Lung (tissue), 11 donors: ENCODE measurements at regions not wholly inside any gene's neighbourhood (a gene's known extent, or its start where the extent isn't known, plus 50 kb on each side); places are given as distances from the start of the nearest gene placed in this dataset.

ENCODE experiments used
- ATAC-seq: fragments of 200-7000 bp; cut with Tn5 transposase; one replicate; pipeline ENCODE4 v1.9.1; 2020; ENCODE audit warnings: moderate number of reproducible peaks; ENCODE audit not compliant: insufficient read depth, low FRiP score
- DNase-seq, 3 donors: peaks; one replicate each; pipeline ENCODE4 v3.0.0-alpha.2; 2013 to 2017
- H3K27ac ChIP-seq, 2 donors: one replicate each; pipeline ENCODE4 v1.5.1; 2013; ENCODE audit warnings: mild to moderate bottlenecking in 2 of 2, moderate library complexity in 2 of 2, control low read depth in 1 of 2, inconsistent platforms in 1 of 2, low read depth in 1 of 2, low read length in 1 of 2
- H3K27me3 ChIP-seq, 3 donors: one replicate each; pipeline ENCODE4 v1.5.1; 2013; ENCODE audit warnings: low read length in 2 of 3; ENCODE audit not compliant: control insufficient read depth in 3 of 3, insufficient read depth in 3 of 3
- H3K36me3 ChIP-seq, 4 donors: one replicate each; pipeline ENCODE4 v1.5.1; 2013; ENCODE audit warnings: low read length in 4 of 4, mild to moderate bottlenecking in 1 of 4, moderate library complexity in 1 of 4; ENCODE audit not compliant: control insufficient read depth in 4 of 4, insufficient read depth in 4 of 4
- H3K4me1 ChIP-seq, 5 donors: one replicate each; pipeline ENCODE4 v1.5.1; 2013; ENCODE audit warnings: low read length in 5 of 5, mild to moderate bottlenecking in 2 of 5, moderate library complexity in 1 of 5; ENCODE audit not compliant: control insufficient read depth in 5 of 5, insufficient read depth in 5 of 5
- H3K4me3 ChIP-seq: one replicate; pipeline ENCODE4 v1.5.1; 2013; ENCODE audit warnings: mild to moderate bottlenecking, control low read depth, moderate library complexity
- H3K9ac ChIP-seq, 2 donors: one replicate each; pipeline ENCODE4 v1.5.1; 2013; ENCODE audit warnings: low read length in 2 of 2, control low read depth in 1 of 2; ENCODE audit not compliant: insufficient read depth in 1 of 2
- H3K9me3 ChIP-seq, 4 donors: one replicate each; pipeline ENCODE4 v1.5.1; 2013; ENCODE audit warnings: low read length in 3 of 4, mild to moderate bottlenecking in 1 of 4, moderate library complexity in 1 of 4; ENCODE audit not compliant: control insufficient read depth in 4 of 4, insufficient read depth in 3 of 4
- CTCF ChIP-seq: IDR thresholded peaks from 2 replicates; pipeline ENCODE4 v1.5.1; 2012; ENCODE audit warnings: mild to moderate bottlenecking; ENCODE audit errors: control extremely low read depth, extremely low read depth
- WGBS, 2 donors: extraction: QIAGEN DNeasy Blood & Tissue Kit; methylation state at CpG; one replicate each; pipeline ENCODE4 v1.1.7; 2013; 5-methylcytosine and 5-hydroxymethylcytosine counted together
- donor health status: control.
- donor health status: control.
- donor health status: Bipolar disorder and iron deficiency.
- donor health status: healthy.
- donor health status: DM: yes; HTN: yes; CAD: no.

- TF ChIP-seq CTCF, result no peak
- ATAC-seq (peak; percentile 11), DNase-seq (no peak)
- H3K4me3 ChIP-seq, result no peak overlapping the region
- H3K9me3 ChIP-seq, result no peaks in the 10 kb centered on the region
- peak overlapping the region in 1 of 2 donors; percentile 75 for H3K27ac ChIP-seq
- WGBS, 2 donors, result 32 to 56% methylated on average over 23 of the region's 23 CpGs
- no peaks in the 10 kb centered on the region for H3K27me3 ChIP-seq
- no peak overlapping the region for H3K9ac ChIP-seq
- no peaks in the 10 kb centered on the region for H3K4me1 ChIP-seq
- H3K36me3 ChIP-seq, result no peaks in the 10 kb centered on the region
Measured at GRCh38 chr7:3094701-3095445, 51.2 kb upstream of the CARD11 start.

- no peak overlapping the region for H3K4me3 ChIP-seq
- ATAC-seq (no peak), DNase-seq (no peak)
- H3K9ac ChIP-seq, result no peak overlapping the region
- TF ChIP-seq CTCF, result no peak
- WGBS, 2 donors, result 90 to 92% methylated on average over 1 of the region's 1 CpG
- H3K9me3 ChIP-seq, result no peaks in the 10 kb centered on the region
- H3K4me1 ChIP-seq, result peaks cover 0 to 2% (median 0%) of the 10 kb centered on the region in 5 donors
- H3K36me3 ChIP-seq, result no peaks in the 10 kb centered on the region
- H3K27me3 ChIP-seq, result no peaks in the 10 kb centered on the region
- no peak overlapping the region for H3K27ac ChIP-seq
Measured at GRCh38 chr7:3097734-3098133, 54.1 kb upstream of the CARD11 start.

- Histone ChIP-seq H3K9ac (no peak overlapping the region), H3K27me3 (no peaks in the 10 kb centered on the region), H3K27ac (no peak overlapping the region), H3K36me3 (no peaks in the 10 kb centered on the region), H3K9me3 (peaks cover 0 to 9% (median 0%) of the 10 kb centered on the region in 4 donors), H3K4me1 (peaks cover 0 to 3% (median 0%) of the 10 kb centered on the region in 5 donors), H3K4me3 (no peak overlapping the region)
- no peak for TF ChIP-seq CTCF
- ATAC-seq, result no peak
- WGBS, 2 donors, result 49 to 52% methylated on average over 2 of the region's 2 CpGs
- no peak for DNase-seq
Measured at GRCh38 chr7:3102159-3102558, 58.5 kb upstream of the CARD11 start.
